Fibroblast of the aortic adventitia (primary cell): ENCODE measurements at regions not wholly inside any gene's neighbourhood (a gene's known extent, or its start where the extent isn't known, plus 50 kb on each side); places are given as distances from the start of the nearest gene placed in this dataset.

ENCODE experiments used
- DNase-seq: peaks from one replicate; pipeline ENCODE4 v3.0.0-alpha.2; 2010; ENCODE audit warnings: low read depth
- H3K4me3 ChIP-seq: 2 replicates; pipeline ENCODE4 v1.5.1; 2011; ENCODE audit warnings: low read depth, mild to moderate bottlenecking, control low read depth, low read length, moderate library complexity
- CTCF ChIP-seq: IDR thresholded peaks from 2 replicates; pipeline ENCODE4 v1.5.1; 2011; ENCODE audit warnings: mild to moderate bottlenecking, low read length, control low read depth, inconsistent platforms; ENCODE audit not compliant: insufficient read depth

GRCh38 chr4:10371121-10371520 lies 86.1 kb downstream of the ZNF518B start:
- TF ChIP-seq CTCF, result no peak
- no peak overlapping the region for H3K4me3 ChIP-seq
- DNase-seq, result no peak

- no peak for DNase-seq
- H3K4me3 ChIP-seq, result no peak overlapping the region
- TF ChIP-seq CTCF, result no peak
Measured at GRCh38 chr4:10369517-10369916, 87.7 kb downstream of the ZNF518B start.

GRCh38 chr4:10366628-10367027 lies 90.6 kb downstream of the ZNF518B start:
- DNase-seq, result no peak
- no peak for TF ChIP-seq CTCF
- no peak overlapping the region for H3K4me3 ChIP-seq

GRCh38 chr4:10364194-10364593 lies 93.0 kb downstream of the ZNF518B start:
- no peak overlapping the region for H3K4me3 ChIP-seq
- TF ChIP-seq CTCF, result no peak
- DNase-seq, result no peak

- no peak for TF ChIP-seq CTCF
- DNase-seq, result no peak
- no peak overlapping the region for H3K4me3 ChIP-seq
Measured at GRCh38 chr4:10354746-10355145, 102.5 kb downstream of the ZNF518B start.

- TF ChIP-seq CTCF, result no peak
- H3K4me3 ChIP-seq, result no peak overlapping the region
- DNase-seq, result no peak
Measured at GRCh38 chr4:10354225-10354624, 103.0 kb downstream of the ZNF518B start.

- no peak overlapping the region for H3K4me3 ChIP-seq
- no peak for DNase-seq
- TF ChIP-seq CTCF, result no peak
Measured at GRCh38 chr4:10353110-10353509, 104.1 kb downstream of the ZNF518B start.
